ENCODE measurements at regions not wholly inside any gene's neighbourhood (a gene's known extent, or its start where the extent isn't known, plus 50 kb on each side); places are given as distances from the start of the nearest gene placed in this dataset.
"Not testable (repeated sequence)": the region's sequence is repeated elsewhere in the genome, so short reads cannot be mapped to it uniquely, and the experiment has no call there.

DNA sequence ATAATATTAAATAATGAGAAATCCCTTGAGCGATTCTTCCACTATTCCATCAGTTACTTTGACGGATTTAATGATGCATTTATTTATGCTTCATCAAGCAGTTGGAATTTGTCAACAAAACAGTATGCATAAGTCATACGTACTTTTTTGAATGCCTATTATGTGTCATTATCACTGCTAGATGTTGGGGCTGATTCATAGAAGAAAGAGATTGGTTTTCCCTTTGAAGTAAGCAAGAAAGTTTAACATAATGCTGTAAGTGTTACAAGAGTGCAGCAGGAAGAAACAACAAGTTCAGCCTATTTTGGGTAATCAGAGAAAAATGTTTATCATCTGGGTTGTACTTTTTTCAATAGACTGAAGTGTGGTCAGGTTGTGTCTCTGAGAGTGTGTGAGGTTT, 121.2 kb upstream of the RANBP3L start:
- in situ Hi-C loops (cut with MboI; ENCODE audit: low sequenced_read_pairs): no loop called here

DNA sequence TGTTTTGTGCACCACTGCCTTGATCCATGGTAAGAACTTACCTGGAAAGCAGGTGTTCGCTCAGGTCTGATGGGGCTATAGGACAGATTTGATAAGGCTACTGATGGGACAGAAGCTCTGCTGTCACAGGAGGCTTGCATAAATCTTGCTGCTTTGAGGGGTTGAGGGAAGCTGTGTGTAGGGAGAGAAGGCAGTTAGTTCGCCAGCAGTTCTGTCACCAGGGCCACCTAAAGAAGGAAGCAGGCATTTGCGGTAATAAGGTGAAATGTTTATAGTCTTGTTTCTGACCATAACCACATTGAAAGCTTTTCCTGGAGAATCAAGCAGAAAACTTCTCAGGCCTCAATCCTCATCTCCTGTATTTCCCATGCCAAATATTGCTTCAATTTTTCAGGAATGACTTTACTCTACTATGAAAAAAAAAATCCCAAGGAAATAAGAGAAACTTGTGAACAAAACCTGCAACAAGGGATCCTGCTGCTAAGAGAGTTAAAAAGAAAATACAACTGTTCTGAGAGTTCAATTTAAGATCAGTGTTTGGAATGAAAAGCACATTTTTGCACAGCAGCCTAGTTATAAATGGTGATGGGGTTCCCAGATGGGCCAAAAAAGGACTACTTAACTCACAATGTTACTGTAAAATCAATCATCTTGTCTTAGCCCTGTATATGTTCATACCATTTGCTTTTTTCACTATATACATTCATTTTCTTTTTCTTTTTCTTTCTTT, 122.0 kb upstream of the RANBP3L start:
- in situ Hi-C loops (cut with MboI; ENCODE audit: low sequenced_read_pairs): no loop called here

DNA sequence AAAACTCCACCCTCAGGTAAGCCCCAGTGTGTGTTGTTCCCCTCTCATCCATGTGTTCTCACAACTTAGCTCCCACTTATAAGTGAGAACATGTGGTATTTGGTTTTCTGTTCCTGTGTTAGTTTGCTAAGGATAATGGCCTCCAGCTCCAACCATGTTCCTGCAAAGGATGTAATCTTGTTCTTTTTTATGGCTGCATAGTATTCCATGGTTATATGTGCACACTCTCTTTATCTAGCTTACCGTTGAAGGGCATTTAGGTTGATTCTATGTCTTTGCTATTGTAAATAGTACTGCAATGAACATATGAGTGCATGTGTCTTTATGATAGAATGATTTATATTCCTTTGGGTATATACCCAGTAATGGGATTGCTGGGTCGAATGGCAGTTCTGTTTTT, 124.4 kb upstream of the RANBP3L start:
- in situ Hi-C loops (cut with MboI; ENCODE audit: low sequenced_read_pairs): not testable (repeated sequence)

DNA sequence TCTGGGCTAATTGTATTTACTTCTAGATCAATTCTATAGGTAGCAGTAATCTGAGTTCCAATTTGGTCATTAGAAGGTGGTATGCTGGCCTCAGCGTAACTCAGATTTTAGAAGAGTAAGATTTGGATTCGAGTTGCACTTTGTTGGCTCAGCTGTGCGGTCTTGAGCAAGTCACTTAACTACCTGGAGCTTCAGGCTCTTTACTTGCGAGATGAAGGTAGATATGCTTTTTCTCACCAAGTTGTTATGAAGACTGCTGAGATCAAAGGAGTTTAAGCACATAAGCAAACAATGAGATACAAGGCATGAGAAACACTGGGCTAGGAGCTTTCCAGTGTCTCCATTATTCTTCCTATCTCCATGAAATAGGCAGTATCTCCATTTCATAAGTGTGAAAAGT, 133.8 kb upstream of the RANBP3L start:
- in situ Hi-C loops (cut with MboI; ENCODE audit: low sequenced_read_pairs): no loop called here

DNA sequence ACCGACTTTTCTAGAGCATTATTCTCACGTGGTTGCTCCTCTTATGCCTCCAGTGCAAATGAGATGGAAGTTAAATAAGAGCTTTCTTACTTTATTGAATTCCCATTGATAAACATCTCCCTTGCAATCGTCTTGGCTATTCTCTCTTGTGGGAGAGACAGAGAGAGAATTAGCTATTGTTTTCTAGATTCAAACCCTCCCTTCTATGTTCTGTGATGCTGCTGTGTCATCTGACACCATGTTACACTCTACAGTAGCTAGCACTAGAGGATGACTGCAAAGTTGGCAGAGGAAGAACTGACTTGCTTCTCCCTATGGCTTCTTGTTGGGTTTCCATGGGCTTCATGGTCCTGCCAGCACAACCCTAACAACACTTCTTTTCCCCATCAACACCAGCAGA, 134.6 kb upstream of the RANBP3L start:
- in situ Hi-C loops (cut with MboI; ENCODE audit: low sequenced_read_pairs): no loop called here

DNA sequence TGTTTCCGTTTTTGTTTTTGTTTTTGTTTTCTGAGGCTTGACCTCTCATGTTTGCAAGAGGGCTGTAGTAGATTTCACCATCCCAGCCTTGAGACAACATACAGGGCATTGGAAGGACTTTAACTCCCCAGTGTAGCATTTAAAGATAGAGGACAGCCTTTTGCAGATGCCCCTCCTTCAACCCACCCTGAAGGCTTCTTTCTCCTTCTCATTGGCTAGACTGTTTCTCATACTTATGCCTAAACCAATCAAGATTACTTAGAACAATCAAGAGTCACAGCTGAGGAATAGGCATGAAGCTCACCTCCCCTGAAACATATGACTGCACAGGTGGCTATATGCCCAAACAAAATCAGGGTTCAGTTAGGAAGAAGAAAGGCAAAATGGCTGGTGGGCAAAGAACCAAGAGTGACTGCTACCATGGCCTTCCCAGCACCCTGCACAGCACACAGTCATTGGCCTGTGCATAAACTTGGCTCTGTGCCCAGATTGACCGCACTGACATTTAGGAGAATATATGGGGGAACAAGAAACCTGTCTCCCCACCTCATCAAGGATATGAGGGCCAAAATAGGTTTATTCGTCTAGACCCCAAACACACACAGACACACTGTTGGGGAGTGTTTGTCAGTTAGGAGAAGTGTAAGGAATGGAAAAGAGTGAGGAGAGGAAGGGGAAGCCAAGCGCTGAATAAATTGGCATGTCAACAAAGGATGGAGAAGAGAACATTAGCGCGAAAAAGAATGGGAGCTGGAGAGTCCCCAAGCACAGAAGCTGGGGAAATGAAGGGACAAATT, 137.3 kb upstream of the RANBP3L start:
- in situ Hi-C loops (cut with MboI; ENCODE audit: low sequenced_read_pairs): no loop called here

DNA sequence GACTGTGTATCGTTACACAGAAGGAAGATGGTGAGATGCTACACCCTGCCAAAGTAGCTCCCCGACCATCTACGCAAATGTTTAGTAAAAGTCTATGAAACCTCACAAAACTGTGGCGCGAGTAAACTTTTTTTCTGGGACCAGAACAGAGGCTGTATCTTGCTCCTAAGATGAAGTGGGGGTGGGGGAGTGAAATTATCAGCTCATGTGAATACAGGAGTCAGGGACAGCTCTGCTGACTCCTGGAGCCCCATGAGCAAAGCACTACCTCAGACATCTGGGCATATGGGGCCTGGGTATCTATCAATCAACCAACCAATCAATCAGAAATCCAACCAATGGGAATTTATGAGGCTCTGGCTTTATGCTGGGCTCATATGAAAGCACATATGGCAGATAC, 138.6 kb upstream of the RANBP3L start:
- in situ Hi-C loops (cut with MboI; ENCODE audit: low sequenced_read_pairs): no loop called here

DNA sequence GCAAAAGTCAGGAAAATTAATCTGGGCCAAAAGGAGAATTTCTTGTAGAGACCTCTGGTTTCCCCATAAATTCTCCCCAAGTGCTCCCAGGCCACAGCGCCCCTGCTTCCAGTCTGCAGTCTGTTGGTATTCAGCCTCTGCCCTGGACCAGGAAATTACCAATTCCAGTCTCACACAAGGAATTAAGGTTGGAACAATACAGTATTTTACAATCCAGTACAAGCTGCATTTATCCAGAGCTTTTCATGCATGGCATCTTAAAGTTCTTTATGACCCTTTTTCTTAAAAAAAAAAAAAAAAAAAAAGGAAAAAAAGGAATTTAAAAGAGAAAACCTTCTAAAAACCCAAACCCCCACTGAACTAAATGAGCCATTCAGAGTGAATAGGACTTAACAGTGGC, 139.6 kb upstream of the RANBP3L start:
- in situ Hi-C loops (cut with MboI; ENCODE audit: low sequenced_read_pairs): no loop called here

DNA sequence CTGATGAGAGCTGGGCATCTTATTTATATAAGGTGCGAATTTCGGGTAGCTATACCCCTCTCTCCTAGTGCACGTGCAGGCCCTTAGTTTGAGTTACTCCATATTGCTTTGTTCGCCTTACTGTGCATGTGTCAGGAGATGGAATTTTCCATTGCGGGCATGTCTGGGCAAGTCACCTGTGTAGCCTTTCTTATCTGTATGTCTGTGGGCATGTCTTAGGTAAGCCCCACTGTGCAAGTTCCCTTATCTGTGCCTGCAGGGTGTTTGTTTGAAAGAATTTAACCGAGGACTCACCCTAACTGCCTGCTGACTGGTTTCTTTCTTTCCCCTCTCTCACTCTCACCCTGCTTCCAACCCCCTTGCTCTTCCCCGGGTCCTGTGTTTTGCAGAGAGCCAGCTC, 140.7 kb upstream of the RANBP3L start:
- in situ Hi-C loops (cut with MboI; ENCODE audit: low sequenced_read_pairs): no loop called here

DNA sequence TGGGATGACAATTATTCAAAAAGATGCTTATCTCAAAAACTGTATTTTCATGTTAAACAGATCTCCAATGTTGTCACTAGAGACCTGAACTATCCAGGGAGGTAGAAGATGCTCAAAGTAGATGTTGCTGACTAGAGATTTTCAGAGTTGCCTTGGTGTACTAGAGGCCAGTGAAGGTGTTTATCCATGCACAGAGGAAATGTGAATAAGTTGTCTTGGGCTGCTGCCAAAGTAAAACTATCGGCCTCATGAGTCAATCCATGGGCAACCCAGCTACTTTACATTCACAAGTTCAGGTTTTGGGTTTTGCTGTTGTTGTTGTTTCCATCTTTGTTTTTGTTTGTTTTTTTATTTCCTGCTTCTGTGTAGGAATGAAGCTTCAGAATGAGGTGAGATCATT, 141.1 kb upstream of the RANBP3L start:
- in situ Hi-C loops (cut with MboI; ENCODE audit: low sequenced_read_pairs): no loop called here

DNA sequence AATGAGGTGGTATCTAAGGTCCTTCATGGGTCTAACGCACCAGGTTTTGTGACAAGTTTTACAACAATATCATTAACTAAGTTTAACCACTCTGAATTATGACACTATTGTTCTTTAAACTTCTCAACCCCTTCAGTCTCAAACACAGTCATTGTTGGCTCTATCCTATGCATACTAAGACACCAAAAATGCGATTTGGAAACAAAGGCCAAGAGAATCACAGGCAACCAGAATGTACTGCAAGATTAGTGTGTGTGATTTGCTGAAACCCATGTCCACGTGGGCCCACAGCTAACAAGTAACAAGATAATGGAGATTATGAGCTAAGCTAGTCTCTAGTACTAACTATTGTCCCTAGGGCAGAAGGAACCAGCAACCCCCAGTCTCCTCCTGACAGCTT, 142.2 kb upstream of the RANBP3L start:
- in situ Hi-C loops (cut with MboI; ENCODE audit: low sequenced_read_pairs): no loop called here

DNA sequence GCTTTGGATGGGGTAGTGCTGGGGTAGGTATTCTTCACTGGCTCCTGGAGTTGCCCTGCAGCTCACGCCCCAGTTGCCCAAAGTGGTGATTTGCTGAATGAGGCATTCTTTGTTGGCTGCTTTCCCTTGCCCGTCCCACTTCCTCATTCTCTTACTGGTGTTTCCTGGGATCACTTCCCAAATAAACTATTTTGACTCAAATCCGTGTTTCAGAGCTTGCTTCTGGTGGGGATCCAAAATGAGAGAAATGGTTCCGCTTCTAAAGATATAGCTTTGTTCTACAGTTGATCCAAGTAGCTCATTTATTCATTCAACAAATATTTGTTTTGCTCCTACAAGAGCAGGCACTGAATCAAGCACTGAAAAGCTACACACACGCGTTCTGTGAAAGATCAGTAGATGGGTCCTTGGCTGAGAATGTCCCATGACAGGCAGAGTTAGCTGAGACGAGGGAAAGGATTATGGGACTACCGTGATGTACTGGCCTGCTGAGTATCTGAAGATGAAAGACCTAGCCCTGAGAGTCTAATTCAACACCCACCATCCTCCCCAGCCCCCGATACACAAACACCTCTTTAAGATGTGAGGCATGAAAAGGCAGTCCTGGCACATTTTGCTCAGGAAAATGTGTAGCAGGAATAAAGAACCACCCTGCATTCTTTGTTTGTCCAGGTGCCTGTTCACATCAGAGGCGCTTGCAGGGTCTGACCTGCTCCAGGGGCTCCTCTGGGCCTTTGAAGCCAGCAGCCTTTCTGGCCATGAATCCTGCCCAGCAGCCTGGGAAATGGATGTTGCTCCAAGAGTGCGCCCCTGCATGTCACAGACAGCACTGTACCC, 143.1 kb upstream of the RANBP3L start:
- in situ Hi-C loops (cut with MboI; ENCODE audit: low sequenced_read_pairs): no loop called here

DNA sequence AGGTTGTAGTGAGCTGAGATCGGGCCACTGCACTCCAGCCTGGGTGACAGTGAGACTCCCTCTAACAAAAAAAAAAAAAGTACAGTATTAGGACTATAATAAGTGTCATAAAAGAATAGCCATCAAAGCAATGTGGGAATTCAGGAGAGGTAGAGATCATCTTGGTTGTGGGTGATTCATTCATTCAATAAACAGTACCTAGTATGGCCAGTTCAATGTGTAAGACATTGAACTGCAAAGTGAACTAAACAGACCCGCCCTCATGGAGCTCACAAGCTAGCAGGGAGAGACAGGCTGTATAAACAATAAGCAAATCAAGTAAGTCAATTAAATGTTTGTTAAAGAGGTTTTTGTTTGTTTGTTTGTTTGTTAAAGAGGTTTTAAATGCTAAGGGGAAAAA, 146.1 kb upstream of the RANBP3L start:
- in situ Hi-C loops (cut with MboI; ENCODE audit: low sequenced_read_pairs): no loop called here

DNA sequence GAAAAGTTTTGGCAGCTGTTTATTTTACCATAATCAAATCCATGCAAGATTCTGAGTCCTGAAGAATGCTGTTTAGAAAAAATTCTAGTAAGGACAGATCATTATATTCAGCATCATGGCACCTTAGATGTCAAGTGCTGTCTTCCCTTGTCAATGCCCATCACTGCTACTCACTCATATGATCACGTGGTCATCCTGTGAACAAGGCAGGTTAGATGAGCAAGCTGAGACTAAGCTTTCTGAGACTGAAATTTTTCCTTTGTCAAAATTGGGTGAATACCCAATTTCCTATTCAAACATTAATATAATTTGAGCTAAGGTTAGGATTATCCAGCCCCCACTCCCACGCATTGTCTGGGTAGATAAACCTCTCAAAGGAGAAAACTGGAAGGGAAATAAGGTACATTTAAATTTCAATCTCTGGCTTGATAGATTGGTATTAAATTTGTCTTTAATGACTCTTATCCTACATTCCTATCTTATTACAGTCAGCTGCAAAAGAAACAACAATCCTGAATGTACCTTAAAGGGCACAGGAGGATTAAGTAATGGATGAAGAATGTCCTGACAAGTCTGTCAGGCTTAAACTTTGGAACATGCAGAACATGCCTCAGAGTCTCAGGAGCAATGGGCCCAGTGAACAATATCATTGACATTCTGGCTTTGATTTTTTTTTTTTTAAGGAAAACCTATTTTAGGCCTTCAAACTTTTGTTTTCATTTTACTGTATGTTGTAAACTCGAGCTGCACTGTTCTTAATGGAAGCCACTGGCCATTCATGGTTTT, 148.7 kb upstream of the RANBP3L start:
- in situ Hi-C loops (cut with MboI; ENCODE audit: low sequenced_read_pairs): no loop called here

DNA sequence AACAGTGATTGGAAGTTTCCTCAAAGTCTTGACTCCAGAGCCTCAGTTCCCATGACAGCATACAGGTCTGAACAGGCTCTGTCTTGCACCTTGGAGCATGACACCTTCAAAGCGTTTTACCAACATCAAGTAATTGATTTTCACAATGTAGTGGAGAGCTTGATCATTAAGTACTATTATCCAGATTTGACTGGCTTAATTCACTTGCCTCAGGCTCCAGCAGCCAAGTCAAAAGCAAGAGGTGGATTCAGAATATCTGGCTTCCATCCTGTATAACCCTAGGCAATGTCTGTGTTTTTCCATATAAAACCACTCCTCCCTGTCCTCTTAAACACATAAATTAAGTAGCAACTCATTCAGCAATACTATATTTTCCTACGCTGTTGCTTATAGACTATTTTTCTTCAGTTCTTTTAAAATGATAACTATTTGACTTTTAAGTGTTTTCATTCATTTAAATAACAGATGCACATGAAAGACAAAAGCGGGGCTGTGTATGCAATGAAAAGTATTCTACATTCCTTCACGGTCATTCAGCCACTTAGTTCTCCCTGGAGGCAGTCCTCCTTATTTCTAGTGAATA, 150.8 kb upstream of the RANBP3L start:
- in situ Hi-C loops (cut with MboI; ENCODE audit: low sequenced_read_pairs): no loop called here

DNA sequence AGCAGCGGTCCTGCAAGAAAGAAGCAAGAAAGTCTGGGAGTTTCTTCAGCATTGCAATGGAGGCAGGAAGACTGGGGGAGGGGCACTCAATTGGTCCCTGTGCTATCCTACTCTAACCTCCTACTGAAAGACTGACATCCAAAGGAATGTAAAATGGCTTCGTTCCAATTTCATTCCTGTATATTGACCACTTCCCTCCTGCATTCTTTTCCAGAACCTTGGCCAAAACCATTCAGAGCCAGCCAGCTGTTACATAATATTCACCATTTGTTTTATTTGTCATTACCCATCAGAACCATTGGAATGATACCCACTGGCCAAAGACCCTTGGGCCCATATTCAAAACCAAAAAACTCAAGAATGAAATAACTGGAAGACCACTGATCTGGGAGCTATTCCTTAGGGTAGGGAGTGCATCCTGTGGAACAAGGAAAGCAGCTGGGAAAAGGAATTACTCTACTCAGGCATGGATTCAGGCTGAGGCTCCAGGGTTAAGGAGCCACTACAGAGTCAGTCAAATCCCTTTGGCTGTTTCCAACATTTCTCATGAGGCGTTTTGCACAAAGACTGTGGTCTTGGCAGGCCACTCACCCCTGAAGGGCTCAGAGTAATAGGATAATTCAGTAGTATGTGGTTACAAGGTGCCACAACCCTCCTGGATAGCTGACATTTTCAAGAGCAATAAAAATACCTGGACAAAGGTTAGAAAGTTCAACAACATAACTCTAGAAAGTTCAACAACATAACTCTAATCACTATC, 148.7 kb upstream of the SLC1A3 start:
- in situ Hi-C loops (cut with MboI; ENCODE audit: low sequenced_read_pairs): no loop called here

DNA sequence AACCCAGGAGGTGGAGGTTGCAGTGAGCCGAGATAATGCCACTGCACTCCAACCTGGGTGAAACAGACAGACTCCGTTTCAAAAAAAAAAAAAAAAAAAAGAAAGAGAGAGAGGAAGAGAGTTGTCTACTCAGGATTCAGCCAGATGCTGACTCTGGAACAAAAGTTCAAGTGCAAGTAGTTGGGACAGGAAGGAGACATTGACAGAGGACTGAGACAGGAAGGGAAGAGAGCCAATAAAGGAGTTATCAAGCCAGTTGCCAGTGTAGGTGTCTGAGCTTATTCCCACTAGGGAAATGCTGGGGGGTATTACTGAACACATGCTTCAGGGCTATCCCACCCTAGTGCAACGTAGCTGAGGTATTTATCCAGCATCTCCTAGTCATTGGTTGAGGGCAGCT, 147.7 kb upstream of the SLC1A3 start:
- in situ Hi-C loops (cut with MboI; ENCODE audit: low sequenced_read_pairs): no loop called here

DNA sequence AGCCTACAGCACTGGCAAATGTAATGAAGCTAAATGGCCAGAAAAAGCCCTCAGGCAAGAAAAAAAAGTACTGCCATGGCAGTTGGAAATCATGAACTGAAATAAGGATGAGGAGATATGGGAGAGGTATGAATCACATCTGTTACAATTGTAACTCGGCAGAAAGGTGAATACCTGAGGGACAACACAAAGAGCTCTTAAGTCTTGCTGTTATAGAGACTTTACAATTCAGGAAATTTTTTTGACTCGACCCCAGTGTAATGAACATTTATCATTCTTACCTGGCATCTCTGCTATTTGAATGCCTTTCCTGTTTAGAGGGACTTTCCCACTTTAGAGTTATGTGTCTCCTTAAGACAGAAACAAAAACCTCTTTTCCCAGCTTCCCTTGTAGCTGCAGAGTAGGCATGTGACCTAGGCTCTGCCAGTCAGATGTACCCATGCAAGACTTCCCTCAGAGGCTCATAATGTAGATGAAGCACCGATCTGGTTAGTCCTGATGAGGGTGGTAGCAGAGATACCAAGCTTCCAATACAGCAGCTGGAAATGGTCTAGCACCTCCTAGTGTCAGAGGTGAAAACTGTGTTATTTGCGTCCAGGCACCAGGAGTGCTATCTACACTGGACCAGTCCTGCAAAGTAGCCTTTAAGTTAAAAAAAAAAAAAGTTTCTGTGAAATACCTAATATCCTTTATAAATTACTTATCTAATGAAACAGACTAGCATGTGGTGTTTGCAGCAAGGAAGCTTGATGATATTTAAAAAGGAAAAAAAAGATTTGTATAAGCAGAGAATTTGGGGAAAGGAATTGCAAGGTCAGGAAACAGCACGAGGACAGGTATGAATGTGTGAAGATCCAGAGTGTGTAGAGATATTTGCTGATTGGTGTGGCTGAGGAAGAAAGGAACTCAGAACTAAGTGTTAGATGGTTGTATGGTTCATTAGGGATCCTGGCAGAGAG, 146.9 kb upstream of the SLC1A3 start:
- in situ Hi-C loops (cut with MboI; ENCODE audit: low sequenced_read_pairs): no loop called here
